ENCODE measurements at regions not wholly inside any gene's neighbourhood (a gene's known extent, or its start where the extent isn't known, plus 50 kb on each side); places are given as distances from the start of the nearest gene placed in this dataset.

DNA sequence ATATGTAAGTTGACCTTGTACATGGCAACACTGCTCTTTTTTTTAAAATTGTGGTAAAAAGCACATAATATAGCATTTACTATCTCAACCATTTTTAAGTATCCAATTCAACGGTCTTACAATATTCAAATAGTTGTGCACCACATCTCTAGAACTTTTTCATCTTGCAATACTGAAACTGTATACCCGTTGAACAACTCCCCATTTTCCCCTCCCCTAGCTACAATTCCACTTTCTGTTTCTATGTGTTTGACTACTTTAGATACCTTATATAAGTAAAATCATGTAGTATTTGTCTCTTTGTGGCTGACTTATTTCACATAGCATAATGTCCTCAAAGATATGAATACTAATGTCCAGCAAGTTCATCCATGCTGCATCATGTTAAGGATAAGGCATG is 452.1 kb downstream of the TXNL1 start:
- TF ChIP-seq, protein P1, sequence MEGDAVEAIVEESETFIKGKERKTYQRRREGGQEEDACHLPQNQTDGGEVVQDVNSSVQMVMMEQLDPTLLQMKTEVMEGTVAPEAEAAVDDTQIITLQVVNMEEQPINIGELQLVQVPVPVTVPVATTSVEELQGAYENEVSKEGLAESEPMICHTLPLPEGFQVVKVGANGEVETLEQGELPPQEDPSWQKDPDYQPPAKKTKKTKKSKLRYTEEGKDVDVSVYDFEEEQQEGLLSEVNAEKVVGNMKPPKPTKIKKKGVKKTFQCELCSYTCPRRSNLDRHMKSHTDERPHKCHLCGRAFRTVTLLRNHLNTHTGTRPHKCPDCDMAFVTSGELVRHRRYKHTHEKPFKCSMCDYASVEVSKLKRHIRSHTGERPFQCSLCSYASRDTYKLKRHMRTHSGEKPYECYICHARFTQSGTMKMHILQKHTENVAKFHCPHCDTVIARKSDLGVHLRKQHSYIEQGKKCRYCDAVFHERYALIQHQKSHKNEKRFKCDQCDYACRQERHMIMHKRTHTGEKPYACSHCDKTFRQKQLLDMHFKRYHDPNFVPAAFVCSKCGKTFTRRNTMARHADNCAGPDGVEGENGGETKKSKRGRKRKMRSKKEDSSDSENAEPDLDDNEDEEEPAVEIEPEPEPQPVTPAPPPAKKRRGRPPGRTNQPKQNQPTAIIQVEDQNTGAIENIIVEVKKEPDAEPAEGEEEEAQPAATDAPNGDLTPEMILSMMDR (IDR thresholded peaks at IDR 0.05; ENCODE audit: insufficient read depth, low read length, poor library complexity, severe bottlenecking): no peak
- TF ChIP-seq EZH2phosphoT487 (conservative IDR thresholded peaks at IDR 0.05; ENCODE audit: low read length): no peak

Measured in SU-DHL-6 (cell line).